GM18505 (cell line): ENCODE measurements at regions not wholly inside any gene's neighbourhood (a gene's known extent, or its start where the extent isn't known, plus 50 kb on each side); places are given as distances from the start of the nearest gene placed in this dataset.
"Not testable (repeated sequence)": the region's sequence is repeated elsewhere in the genome, so short reads cannot be mapped to it uniquely, and the experiment has no call there.

Experiments used
- ATAC-seq: cut with Tn5 transposase; IDR thresholded peaks from one replicate; pipeline ENCODE4 v1.9.1; 2021; ENCODE audit not compliant: unreplicated experiment
- POLR2A ChIP-seq: IDR thresholded peaks from 4 replicates; pipeline ENCODE4 v1.6.1; 2011; ENCODE audit warnings: borderline replicate concordance; ENCODE audit not compliant: insufficient read depth, insufficient read length; ENCODE audit errors: extremely low read depth

GRCh38 chr3:124635169-124635539 is 95.1 kb upstream of the UMPS start:
- TF ChIP-seq POLR2A, result no peak
- no peak for ATAC-seq

GRCh38 chr3:124636101-124636862 is 94.0 kb upstream of the UMPS start:
- no peak for ATAC-seq
- no peak for TF ChIP-seq POLR2A

GRCh38 chr3:124636863-124637296 is 93.4 kb upstream of the UMPS start:
- no peak for ATAC-seq
- no peak for TF ChIP-seq POLR2A

GRCh38 chr3:124639406-124640237 is 90.6 kb upstream of the UMPS start:
- ATAC-seq, result no peak
- TF ChIP-seq POLR2A, result no peak

- no peak for ATAC-seq
- no peak for TF ChIP-seq POLR2A
Measured at GRCh38 chr3:124640635-124641306, 89.5 kb upstream of the UMPS start.

GRCh38 chr3:124643453-124643852 is 86.8 kb upstream of the UMPS start:
- ATAC-seq, result no peak
- no peak for TF ChIP-seq POLR2A

- not testable (repeated sequence) for ATAC-seq
Measured at GRCh38 chr3:124646186-124646585, 84.1 kb upstream of the UMPS start.

- ATAC-seq, result no peak
- TF ChIP-seq POLR2A, result no peak
Measured at GRCh38 chr3:124648551-124648950, 81.7 kb upstream of the UMPS start.

GRCh38 chr3:124650798-124651197 is 79.5 kb upstream of the UMPS start:
- no peak for ATAC-seq
- TF ChIP-seq POLR2A, result no peak

- ATAC-seq, result not testable (repeated sequence)
Measured at GRCh38 chr3:124651416-124651815, 78.8 kb upstream of the UMPS start.

GRCh38 chr3:124652009-124652408 is 78.2 kb upstream of the UMPS start:
- ATAC-seq, result no peak

GRCh38 chr3:124653071-124653796 is 77.0 kb upstream of the UMPS start:
- TF ChIP-seq POLR2A, result no peak
- no peak for ATAC-seq

More at GRCh38 chr3:124652009-124652408, 78.2 kb upstream of the UMPS start:
- TF ChIP-seq POLR2A, result no peak

GRCh38 chr3:124653797-124654469 is 76.3 kb upstream of the UMPS start:
- no peak for ATAC-seq

More at GRCh38 chr3:124653797-124654469, 76.3 kb upstream of the UMPS start:
- TF ChIP-seq POLR2A, result no peak
